ENCODE measurements at regions not wholly inside any gene's neighbourhood (a gene's known extent, or its start where the extent isn't known, plus 50 kb on each side); places are given as distances from the start of the nearest gene placed in this dataset.

- TF ChIP-seq, protein P1, sequence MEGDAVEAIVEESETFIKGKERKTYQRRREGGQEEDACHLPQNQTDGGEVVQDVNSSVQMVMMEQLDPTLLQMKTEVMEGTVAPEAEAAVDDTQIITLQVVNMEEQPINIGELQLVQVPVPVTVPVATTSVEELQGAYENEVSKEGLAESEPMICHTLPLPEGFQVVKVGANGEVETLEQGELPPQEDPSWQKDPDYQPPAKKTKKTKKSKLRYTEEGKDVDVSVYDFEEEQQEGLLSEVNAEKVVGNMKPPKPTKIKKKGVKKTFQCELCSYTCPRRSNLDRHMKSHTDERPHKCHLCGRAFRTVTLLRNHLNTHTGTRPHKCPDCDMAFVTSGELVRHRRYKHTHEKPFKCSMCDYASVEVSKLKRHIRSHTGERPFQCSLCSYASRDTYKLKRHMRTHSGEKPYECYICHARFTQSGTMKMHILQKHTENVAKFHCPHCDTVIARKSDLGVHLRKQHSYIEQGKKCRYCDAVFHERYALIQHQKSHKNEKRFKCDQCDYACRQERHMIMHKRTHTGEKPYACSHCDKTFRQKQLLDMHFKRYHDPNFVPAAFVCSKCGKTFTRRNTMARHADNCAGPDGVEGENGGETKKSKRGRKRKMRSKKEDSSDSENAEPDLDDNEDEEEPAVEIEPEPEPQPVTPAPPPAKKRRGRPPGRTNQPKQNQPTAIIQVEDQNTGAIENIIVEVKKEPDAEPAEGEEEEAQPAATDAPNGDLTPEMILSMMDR (conservative IDR thresholded peaks at IDR 0.05; ENCODE audit: low read length), result no peak
- no peak for TF ChIP-seq EZH2phosphoT487 (IDR thresholded peaks at IDR 0.05; ENCODE audit: borderline replicate concordance)
These were observed 197.8 kb downstream of the HS3ST1 start for GRCh38 chr4:11230866-11231265.

Measured in Loucy (cell line).